ENCODE measurements at regions not wholly inside any gene's neighbourhood (a gene's known extent, or its start where the extent isn't known, plus 50 kb on each side); places are given as distances from the start of the nearest gene placed in this dataset.
A peak's percentile ranks its signal among the peaks of the same experiment; 100 is the strongest.

GRCh38 chr2:163175294-163175693, 336.7 kb upstream of the KCNH7 start (continued):
- no peak for TF ChIP-seq ZNF281 (CRISPR knock-in tag; IDR thresholded peaks at IDR 0.05)
- no peak for TF ChIP-seq E2F1 (CRISPR knock-in tag; IDR thresholded peaks at IDR 0.05)
- TF ChIP-seq NFE2L1 (CRISPR knock-in tag; IDR thresholded peaks at IDR 0.05) = no peak
- TF ChIP-seq NR2C2 (CRISPR knock-in tag; IDR thresholded peaks at IDR 0.05) = no peak
- TF ChIP-seq ZNF317 (CRISPR knock-in tag; IDR thresholded peaks at IDR 0.05; ENCODE audit: borderline replicate concordance, low read depth) = no peak
- no peak for TF ChIP-seq KAT7 (CRISPR knock-in tag; IDR thresholded peaks at IDR 0.05; ENCODE audit: borderline replicate concordance)
- no peak for TF ChIP-seq SMAD3 (CRISPR knock-in tag; IDR thresholded peaks at IDR 0.05; ENCODE audit: borderline replicate concordance)

- ChIA-PET CTCF (interaction anchor here (1.3 kb wide), 1 partner anchor 9 kb away, joined by 6 read pairs; no protein-coding TSS in a partner anchor), POLR2A (no interaction called here)
- no peak for ATAC-seq
Observed at GRCh38 chr2:163173591-163173990, 335.0 kb upstream of the KCNH7 start.

GRCh38 chr2:163171786-163172530, 333.4 kb upstream of the KCNH7 start:
- Mint-ChIP-seq H3K27ac (no peak overlapping the region), H3K36me3 (no peaks in the 10 kb centered on the region), H3K27me3 (ENCODE audit: low read depth) (peaks cover 49% of the 10 kb centered on the region), H3K4me1 (peaks cover 7% of the 10 kb centered on the region), H3K4me3 (no peak overlapping the region), H3K9me3 (no peaks in the 10 kb centered on the region)
- POLR2A ChIA-PET = no interaction called here
- CTCF ChIA-PET = interaction anchor here (0.7 to 1.3 kb wide), 3 partner anchors 11 to 1258 kb away, joined by 3 to 6 read pairs (median 4); no protein-coding TSS in a partner anchor
- DNase-seq (ENCODE audit: low spot score) (no peak), ATAC-seq (peak; percentile 72)
- TF ChIP-seq E2F4 (CRISPR knock-in tag; IDR thresholded peaks at IDR 0.05; ENCODE audit: borderline replicate concordance, low read depth) = no peak
- no peak for TF ChIP-seq ATF2 (CRISPR knock-in tag; IDR thresholded peaks at IDR 0.05; ENCODE audit: borderline replicate concordance, low read depth)
- no peak for TF ChIP-seq ARID4B (CRISPR knock-in tag; IDR thresholded peaks at IDR 0.05; ENCODE audit: borderline replicate concordance)
- no peak for TF ChIP-seq SOX15 (CRISPR knock-in tag; IDR thresholded peaks at IDR 0.05)
- TF ChIP-seq ATF1 (CRISPR knock-in tag; IDR thresholded peaks at IDR 0.05) = no peak

More at GRCh38 chr2:163173591-163173990, 335.0 kb upstream of the KCNH7 start:
- Mint-ChIP-seq H3K36me3 (no peaks in the 10 kb centered on the region), H3K9me3 (no peaks in the 10 kb centered on the region), H3K4me3 (no peak overlapping the region), H3K4me1 (peaks cover 7% of the 10 kb centered on the region), H3K27me3 (ENCODE audit: low read depth) (peaks cover 49% of the 10 kb centered on the region), H3K27ac (no peak overlapping the region)
- TF ChIP-seq MAX (CRISPR knock-in tag; IDR thresholded peaks at IDR 0.05) (no peak), CTCF (IDR thresholded peaks at IDR 0.05) (no peak), EMX1 (CRISPR knock-in tag; IDR thresholded peaks at IDR 0.05) (no peak), NR3C1 (CRISPR knock-in tag; conservative IDR thresholded peaks at IDR 0.05; ENCODE audit: low read depth) (no peak), JAZF1 (CRISPR knock-in tag; IDR thresholded peaks at IDR 0.05) (no peak), CBFB (CRISPR knock-in tag; IDR thresholded peaks at IDR 0.05; ENCODE audit: low read depth) (no peak), ZBTB21 (CRISPR knock-in tag; IDR thresholded peaks at IDR 0.05; ENCODE audit: borderline replicate concordance) (no peak)
- DNase-seq (ENCODE audit: low spot score) = no peak

Data from WTC11 (cell line).